Prostate gland (tissue), 2 donors: ENCODE measurements at regions not wholly inside any gene's neighbourhood (a gene's known extent, or its start where the extent isn't known, plus 50 kb on each side); places are given as distances from the start of the nearest gene placed in this dataset.

Source experiments
- CTCF ChIP-seq, 4 experiments: fragments of 200-600 bp in 2 of 4; fragments of 450-650 bp in 2 of 4; sonication (generic) in 2 of 4; IDR thresholded peaks; 1 replicate in 3 of 4; 2 replicates in 1 of 4; pipeline ENCODE4 v1.5.1; 2016 to 2019; ENCODE audit warnings: antibody characterized with exemption in 4 of 4, mild to moderate bottlenecking in 2 of 4, moderate library complexity in 2 of 4
- POLR2A ChIP-seq: fragments of 450-650 bp; IDR thresholded peaks from one replicate; pipeline ENCODE4 v1.6.1; 2016; ENCODE audit warnings: antibody characterized with exemption, mild to moderate bottlenecking

GRCh38 chr9:12416716-12417115, 276.5 kb upstream of the TYRP1 start:
- TF ChIP-seq POLR2A: no peak
- no peak for TF ChIP-seq CTCF (IDR thresholded peaks at IDR 0.05)
